NCI-H1694 treated with DMSO at 0.1 percent for 48 hours (cell line): ENCODE measurements at regions not wholly inside any gene's neighbourhood (a gene's known extent, or its start where the extent isn't known, plus 50 kb on each side); places are given as distances from the start of the nearest gene placed in this dataset.
A peak's percentile ranks its signal among the peaks of the same experiment; 100 is the strongest.
"Not testable (repeated sequence)": the region's sequence is repeated elsewhere in the genome, so short reads cannot be mapped to it uniquely, and the experiment has no call there.

Experiments used
- DNase-seq: peaks from one replicate; lab custom pipeline; 2025; lab: John Stamatoyannopoulos, UW

- DNase-seq, result no peak
Observed at GRCh38 chr1:229133151-229133550, 137.8 kb upstream of the RAB4A start.

- DNase-seq, result no peak
Observed at GRCh38 chr1:229133811-229134210, 137.1 kb upstream of the RAB4A start.

GRCh38 chr1:229134381-229135217 is 136.3 kb upstream of the RAB4A start:
- DNase-seq, result not testable (repeated sequence)

GRCh38 chr1:229135773-229136172 is 135.1 kb upstream of the RAB4A start:
- DNase-seq, result no peak

GRCh38 chr1:229136822-229137221 is 134.1 kb upstream of the RAB4A start:
- no peak for DNase-seq

- no peak for DNase-seq
Observed at GRCh38 chr1:229137271-229137670, 133.6 kb upstream of the RAB4A start.

GRCh38 chr1:229138058-229138457 is 132.9 kb upstream of the RAB4A start:
- DNase-seq, result no peak

- DNase-seq, result peak; percentile 31
Observed at GRCh38 chr1:229139331-229140118, 131.4 kb upstream of the RAB4A start.

GRCh38 chr1:229140119-229140396 is 130.9 kb upstream of the RAB4A start:
- no peak for DNase-seq

- DNase-seq, result no peak
Observed at GRCh38 chr1:229141271-229141670, 129.6 kb upstream of the RAB4A start.

GRCh38 chr1:229141689-229142377 is 129.1 kb upstream of the RAB4A start:
- DNase-seq, result no peak

GRCh38 chr1:229142471-229142870 is 128.4 kb upstream of the RAB4A start:
- no peak for DNase-seq

GRCh38 chr1:229146647-229147046 is 124.3 kb upstream of the RAB4A start:
- no peak for DNase-seq

- no peak for DNase-seq
Observed at GRCh38 chr1:229147072-229147471, 123.8 kb upstream of the RAB4A start.

GRCh38 chr1:229148041-229148671 is 122.8 kb upstream of the RAB4A start:
- DNase-seq, result peak; percentile 62

GRCh38 chr1:229148743-229149142 is 122.2 kb upstream of the RAB4A start:
- no peak for DNase-seq

GRCh38 chr1:229149435-229149834 is 121.5 kb upstream of the RAB4A start:
- DNase-seq, result no peak

- DNase-seq, result no peak
Observed at GRCh38 chr1:229150518-229150917, 120.4 kb upstream of the RAB4A start.

- DNase-seq, result not testable (repeated sequence)
Observed at GRCh38 chr1:229151412-229151811, 119.5 kb upstream of the RAB4A start.

- no peak for DNase-seq
Observed at GRCh38 chr1:229152311-229152710, 118.6 kb upstream of the RAB4A start.

- DNase-seq, result no peak
Observed at GRCh38 chr1:229153955-229154548, 116.9 kb upstream of the RAB4A start.

- no peak for DNase-seq
Observed at GRCh38 chr1:229154811-229155210, 116.1 kb upstream of the RAB4A start.
